HG03175 (cell line): ENCODE measurements at regions not wholly inside any gene's neighbourhood (a gene's known extent, or its start where the extent isn't known, plus 50 kb on each side); places are given as distances from the start of the nearest gene placed in this dataset.

Source experiments
- ATAC-seq: cut with Tn5 transposase; IDR thresholded peaks from one replicate; pipeline ENCODE4 v1.9.1; 2021; ENCODE audit warnings: mild to moderate bottlenecking, moderate library complexity; ENCODE audit not compliant: unreplicated experiment

DNA sequence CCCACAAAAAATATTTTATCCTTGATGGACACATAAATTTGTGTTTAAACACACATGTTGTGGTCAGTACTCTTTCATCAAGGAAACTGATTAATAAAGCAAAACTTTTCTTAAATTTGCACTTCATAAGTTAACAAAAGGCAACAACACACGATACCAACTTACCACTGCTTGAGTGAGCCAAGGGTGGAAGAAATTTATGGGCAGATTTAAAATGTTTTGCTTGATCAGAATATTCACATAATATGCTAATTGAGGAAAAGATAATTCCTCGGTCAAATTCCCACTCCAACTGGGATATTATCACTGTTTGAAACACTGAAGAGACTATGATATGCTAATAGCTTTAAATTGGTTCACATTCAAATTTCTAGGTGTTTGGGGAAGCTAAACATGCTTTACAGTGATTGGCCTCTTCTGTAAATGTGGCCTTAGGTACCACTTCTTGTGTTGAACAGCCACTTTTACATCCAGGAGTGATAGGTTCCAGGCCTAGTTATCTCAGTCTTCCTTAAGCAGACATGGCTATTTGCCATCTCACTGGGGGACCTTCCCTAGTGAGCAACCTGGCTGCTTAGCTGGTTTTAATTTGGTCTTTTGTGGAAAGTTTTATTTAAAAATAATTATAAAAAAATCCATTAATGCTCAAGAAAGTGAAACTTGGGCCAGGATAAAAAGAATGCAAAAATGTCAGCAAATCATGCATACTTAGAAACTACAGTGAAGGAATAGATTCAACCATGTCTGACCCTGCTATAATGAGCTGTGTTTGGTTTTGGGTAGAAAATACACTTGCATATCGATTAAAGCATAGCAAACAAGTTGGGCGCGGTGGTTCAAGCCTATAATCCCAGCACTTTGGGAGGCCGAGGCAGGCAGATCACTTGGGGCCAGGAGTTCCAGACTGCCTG, 221.2 kb upstream of the MAP3K7 start:
- no peak for ATAC-seq

DNA sequence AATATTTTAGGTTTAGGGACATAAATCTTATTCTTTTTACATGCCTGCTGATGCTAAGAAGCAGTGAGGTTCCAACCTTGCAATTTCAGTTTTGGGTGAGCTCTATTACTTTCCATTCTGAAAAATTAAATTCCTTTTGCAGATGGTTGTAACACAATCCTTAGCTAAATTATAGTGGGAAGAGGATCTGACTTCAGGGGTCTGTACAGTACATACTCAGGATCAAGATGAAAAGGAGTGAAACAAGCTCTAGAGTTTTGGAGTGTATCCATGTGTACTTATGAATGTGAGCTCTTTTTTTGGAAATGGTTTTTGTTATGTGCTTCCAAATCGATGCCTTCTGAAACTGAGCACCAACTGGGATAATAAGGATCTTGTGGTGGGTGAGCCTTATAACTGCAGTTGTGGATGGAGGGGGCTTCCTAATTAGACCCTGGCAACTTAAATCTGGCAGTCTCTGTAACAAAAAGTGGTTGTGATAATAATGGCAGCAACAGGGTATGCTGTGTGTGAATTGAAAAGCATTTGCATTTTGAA, 218.8 kb upstream of the MAP3K7 start:
- no peak for ATAC-seq

DNA sequence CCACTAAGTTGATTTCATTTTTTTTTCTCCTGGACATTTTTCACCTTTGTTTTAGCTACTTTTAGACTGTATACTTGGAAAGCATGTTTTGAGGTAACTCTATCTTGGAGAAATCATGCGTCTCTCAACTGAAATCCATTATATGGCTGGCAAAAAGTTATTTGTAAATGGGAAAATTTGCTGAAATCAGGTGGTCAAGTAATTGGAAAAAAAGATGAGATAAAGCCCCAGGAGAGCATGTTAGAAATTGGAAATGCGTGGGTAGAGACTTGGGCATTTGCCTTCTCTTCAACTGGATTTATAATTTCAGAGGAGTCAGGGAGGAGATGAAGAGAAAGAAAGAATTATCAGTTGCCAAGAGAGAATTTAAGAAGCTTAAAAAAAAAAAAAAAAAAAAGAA, 217.1 kb upstream of the MAP3K7 start:
- no peak for ATAC-seq

DNA sequence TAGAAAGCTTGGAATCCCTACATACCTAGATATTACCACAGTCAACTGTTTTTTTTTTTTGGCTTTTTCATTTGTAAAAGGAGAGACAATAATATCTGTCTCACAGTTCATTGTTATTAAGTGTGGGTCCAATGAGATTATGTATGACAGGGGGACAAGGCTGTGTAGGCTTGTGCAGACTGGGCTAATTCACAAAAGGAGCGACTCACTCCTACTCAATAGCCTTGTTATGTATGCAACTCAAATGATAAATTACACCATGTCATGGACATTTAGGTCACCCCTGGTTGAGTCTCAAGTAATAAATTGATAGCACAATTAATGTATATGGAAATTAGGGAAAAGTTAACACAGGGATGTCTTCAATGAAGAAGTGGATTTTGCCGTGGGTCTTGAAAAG, 208.2 kb upstream of the MAP3K7 start:
- ATAC-seq = no peak

DNA sequence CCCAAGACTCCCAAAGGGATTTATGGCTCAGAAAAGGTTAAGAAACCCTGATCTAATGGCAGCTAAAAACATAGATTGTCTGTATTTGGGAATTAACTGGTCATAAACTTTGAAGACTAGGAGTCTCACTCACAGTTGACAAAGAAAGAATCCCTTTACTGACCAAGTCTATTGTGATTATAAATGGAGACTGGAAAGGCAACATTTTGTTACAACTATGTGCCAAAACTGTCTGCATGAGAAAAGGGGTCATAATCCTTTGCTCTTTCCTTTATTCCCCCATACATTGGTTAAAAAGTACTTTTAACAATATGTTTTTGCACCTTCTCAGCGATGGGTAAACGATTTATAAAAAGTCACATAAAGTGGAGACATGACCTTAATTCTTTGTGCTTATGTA, 206.9 kb upstream of the MAP3K7 start:
- ATAC-seq = no peak

DNA sequence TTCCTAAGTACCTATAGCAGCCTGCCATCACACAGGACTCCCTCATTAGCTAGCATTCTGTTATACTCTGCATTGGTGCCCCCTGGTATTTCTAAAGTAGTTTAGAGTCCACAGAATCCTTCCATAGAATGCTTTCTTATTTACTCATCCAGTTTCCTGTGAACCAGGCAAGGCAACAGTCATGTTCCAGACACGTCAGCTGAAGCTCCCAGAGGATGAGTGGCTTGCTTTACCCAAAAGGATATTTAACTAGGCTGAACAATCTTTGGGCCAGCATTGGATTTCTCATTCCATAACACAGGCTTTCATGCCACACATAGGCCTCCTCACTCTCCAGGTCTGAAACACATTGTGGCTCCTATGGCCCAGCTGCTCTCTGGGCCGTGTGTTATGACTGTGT, 203.8 kb upstream of the MAP3K7 start:
- no peak for ATAC-seq

DNA sequence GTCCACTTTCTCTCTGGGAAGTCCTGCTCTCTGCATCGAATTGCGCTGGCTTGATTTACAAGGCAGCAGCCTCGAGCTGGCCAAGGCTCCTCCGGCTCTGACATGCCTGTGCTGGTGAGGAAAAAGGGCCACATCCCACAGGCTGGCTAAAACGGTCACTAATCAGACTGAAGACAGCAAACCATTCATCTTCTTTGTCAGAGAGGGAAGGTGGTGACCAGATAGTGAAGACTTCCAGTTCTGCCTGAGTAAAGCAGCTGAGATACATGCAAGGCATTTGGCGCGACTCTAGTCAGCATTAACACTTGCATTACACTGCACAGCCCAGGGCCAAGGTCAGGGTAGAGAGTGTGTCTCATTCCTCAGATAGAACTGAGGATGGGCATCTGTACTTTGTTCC, 203.2 kb upstream of the MAP3K7 start:
- ATAC-seq = no peak

DNA sequence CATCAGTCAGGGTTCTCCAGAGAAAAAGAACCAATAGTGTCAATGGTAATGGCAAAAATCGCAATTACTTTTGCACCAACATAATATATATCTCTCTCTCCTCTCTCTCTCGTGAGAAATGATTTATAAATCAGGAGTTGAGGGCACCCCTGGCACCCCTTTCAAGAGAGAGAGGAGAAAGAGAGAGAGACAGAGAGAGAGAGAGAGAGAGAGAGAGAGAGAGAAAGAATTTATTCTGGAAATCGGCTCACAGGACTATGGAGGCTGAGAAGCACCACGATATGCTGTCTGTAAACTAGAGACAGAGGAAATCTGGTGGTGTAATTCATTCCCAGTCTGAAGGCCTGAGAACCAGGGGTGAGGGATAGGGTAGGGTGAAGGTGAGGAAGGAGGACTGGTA, 201.9 kb upstream of the MAP3K7 start:
- no peak for ATAC-seq

DNA sequence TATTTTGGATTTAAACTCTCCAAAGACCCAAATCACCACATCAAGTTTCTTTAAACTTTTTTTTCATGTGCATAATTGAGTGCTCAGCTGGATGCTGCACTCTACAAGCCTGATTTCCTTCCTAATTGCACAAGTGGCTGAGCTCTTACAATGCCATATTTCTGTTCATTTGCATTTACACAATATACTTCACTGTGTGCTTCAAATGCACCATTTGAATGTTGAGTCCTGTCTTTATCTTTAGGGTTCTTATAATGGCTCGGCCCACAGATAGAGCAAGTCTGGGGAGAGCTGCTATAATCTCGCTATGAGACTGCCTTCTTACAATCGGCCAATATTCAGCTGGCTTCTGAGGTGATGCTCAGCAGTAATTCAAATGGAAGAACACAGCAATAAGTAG, 200.6 kb upstream of the MAP3K7 start:
- ATAC-seq = no peak

DNA sequence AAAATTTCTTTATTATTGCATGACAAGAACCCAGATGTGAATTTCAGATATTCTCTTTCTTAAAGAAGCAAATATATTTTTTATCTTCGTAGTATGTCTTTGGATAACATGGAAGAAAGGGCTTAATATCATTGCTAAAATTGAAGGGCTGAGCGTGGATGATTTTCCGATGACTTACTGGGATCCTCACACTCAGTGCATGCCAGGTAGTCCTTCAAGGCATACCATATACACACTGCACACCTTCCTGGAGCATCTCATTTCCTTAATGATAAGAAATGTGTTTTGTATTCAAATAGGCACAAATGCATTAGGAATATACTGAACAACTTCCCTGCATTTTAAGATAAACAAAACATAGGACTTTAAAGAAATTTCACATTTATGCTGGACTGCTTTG, 193.9 kb upstream of the MAP3K7 start:
- ATAC-seq = no peak

DNA sequence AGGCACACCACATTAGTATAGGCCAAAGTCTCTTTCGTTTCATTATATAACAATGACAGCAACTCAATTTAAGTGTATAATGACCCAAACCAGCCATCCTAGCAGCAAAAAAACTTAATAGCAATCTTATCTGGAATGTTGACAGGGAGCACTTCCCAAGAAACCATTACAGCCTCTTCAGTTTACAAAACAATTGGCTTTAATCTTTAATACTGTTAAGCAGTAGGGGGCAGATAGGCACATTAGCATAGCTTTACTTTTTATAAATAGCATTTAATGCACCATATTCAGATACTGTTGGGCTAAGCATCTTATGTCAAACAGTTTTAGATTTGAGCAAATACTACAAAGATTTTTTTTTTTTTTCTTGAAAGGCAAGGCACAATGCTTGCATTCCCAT, 193.3 kb upstream of the MAP3K7 start:
- ATAC-seq = no peak

DNA sequence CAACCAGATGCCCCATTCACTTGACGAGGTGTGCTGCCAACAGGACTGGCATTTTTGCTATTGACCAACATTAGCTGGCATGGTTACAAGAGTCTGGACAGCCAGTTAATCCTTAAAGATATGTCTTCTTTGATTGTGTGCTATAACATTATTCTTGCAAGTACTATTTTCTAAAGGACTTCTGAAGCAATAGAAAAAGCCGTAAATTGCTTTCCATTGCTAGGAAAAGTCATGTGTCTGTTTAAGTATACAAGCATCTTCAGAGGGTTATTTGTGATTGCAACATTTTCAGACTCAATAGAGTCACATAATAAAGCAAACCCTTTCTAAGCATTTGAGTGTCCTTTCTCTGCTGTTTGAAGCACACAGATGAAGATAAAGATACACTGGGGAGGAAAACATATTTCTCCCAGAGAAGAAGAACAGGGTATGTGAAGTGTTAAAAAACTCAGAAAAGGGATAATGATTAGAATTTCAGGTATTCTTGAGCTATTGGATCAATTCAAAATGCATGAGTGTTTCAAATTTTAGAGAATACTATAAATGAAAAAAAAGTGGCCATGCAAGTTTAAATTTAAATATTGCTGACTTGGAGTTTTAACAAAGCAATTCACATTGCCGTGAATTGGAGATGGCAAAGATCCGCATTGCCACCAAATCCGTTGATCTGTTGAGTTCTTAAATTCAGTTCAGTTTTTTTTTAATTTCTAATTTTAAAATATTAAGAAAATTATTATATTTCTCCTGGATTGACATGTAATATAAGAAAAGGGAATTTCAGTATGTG, 191.7 kb upstream of the MAP3K7 start:
- no peak for ATAC-seq

DNA sequence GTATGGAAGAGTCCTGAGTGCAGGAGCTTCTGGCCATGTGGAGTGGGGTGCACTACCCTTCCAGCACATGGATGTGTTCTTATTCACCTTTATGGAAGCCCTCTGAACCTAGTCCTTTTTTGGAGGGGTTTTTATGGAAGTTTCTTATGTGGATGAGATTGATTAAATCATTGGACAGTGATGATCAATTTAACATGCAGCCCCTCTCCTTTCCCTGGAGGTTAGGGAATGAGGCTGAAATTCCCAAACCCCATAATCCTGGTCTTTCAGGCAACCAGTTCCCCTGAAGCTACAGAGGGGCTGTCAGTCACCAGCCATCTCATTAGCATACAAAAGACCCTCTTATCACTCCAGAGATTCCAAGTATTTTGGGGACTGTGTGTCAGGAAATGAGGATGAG, 183.9 kb upstream of the MAP3K7 start:
- ATAC-seq = no peak

DNA sequence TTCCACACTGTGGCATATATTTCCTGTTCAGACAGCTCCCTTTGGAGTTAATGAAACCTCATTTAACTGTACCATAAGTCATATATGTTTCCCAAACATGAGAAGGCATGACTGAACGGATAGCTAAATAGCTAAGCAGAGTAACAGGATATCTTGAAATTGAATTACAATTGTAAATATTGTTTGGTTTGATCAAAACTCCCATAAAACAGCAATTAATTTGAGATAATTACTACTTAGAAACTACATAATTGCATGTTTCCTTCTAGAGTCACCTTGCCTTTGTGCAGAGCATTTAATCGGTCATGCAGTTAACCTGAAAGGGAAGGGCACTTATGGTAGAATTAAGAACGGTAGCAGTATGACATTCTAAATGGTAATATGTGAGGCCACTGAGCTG, 179.0 kb upstream of the MAP3K7 start:
- ATAC-seq = no peak

DNA sequence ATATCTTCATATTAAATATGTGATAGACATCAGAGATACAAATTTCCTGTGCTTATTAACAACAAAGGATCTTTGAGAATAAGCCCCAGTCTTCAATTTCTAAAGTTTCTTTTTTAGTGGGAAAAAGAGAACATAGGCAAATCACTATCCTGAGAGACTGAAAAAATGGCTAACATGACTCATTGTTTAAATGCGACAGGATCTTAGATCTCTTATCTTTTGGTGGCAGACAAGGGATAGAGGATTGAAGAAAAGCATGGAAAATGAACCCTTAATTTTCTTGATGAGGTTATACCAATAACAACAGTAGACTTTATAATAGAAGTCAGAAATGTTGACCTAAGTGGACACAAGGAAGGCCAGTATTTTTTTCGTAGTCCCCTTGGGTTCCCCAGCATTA, 178.6 kb upstream of the MAP3K7 start:
- no peak for ATAC-seq

DNA sequence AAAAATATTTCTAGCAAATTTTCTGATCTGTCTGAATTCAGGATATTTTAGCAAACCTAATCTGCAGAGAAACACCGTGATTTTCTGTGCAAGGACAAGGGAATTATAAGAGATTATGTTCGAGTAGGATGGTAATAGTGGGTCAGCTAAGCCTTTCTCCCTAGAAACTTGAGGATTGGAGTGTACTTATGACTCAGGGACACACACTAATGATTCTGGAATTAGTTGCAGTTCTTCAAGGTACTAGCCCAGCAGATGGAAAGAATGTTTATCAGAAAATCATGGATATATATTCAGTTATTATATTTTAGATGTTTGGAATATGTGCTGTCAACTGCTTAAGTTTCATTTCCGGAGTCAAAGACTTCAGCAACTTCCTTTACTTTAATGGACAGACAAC, 177.1 kb upstream of the MAP3K7 start:
- ATAC-seq = no peak

DNA sequence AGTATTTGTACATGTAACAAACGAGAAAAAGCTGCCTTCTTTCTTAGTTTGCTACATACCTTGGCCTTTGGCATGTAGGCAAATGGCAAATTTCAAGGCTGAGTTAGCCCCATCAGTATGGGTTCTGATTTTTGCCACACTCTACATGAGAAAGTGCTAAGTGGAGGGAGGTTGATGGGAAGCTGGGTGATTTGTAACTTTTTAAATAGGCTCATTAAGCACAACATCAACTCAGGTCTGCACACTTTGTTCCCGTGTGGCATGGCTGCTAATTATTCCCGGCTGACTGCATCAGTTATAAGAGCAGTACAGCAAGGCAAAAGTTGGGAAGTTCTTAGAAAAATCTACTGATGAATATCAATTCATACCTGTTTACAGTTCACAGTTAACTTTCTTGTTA, 172.8 kb upstream of the MAP3K7 start:
- ATAC-seq = no peak

DNA sequence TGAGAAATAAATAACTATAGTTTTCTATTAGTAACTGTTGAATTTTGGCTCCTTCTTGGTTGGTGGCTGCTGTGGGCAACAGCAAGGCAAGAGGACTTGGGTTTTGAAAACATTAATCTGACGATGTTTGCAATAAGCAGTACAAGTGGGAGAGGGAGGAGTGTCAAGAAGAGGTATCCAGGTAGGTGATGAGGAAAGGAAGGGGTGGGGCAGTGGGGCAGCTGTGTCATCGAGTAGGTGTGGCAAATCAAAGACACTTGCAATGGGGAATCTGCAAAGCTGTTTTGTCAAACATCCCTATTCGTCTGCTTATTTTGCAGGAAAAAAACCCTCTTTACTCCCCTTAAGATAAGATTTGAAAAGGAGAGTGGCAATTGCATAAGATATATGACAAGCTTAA, 171.9 kb upstream of the MAP3K7 start:
- no peak for ATAC-seq

DNA sequence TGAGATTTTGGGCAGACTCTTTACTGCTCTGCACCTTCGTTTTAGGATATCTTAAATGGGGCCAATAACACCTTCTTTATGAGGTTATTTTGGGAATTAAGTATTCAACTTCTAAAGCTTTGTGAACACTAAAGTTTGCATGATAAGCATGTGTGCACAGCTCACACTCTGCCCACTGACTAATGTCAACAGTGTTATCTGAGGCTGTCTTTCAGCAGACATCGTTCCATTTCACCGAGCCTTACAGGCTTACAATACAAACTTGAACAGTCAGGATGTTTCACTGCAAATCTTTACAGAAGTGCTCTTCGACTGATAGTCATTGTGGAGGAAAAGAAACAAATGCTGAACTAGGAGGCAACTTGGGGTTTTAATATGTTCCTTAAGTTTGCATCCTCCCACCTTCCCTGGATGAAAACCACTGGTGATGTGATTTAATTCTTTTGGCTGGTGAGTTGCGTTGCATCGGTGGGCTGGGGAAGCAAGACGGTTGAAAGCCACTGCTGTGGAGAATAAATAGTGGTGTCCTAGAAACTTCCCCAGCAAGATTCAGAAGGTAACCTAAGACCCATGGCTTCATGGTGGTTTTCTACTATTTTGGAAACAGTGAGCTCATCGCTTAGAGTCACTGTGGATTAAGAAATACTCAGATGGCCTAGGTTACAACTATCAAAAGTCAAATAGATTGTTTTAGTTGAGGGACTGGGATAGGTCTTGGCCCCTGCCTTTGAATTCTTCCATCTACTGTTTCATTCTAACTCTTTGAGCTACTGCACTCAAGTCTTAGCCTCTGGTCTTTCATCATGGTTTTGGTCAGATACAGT, 167.2 kb upstream of the MAP3K7 start:
- ATAC-seq = no peak

DNA sequence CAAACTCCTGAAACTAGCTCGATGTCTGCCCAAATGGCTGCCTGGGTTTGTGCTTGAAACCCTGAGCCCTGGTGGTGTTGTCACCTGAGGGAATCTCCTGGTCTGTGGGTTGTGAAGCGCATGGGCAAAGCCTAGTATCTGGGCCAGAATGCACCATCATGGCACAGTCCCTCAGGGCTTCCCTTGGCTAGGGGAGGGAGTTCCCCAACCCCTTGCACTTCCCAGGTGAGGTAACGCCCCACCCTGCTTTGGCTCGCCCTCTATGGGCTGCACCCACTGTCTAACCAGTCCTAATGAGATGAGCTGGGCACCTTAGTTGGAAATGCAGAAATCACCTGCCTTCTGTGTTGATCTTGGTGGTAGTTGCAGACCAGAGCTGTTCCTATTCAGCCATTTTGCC, 152.9 kb upstream of the MAP3K7 start:
- ATAC-seq = no peak

DNA sequence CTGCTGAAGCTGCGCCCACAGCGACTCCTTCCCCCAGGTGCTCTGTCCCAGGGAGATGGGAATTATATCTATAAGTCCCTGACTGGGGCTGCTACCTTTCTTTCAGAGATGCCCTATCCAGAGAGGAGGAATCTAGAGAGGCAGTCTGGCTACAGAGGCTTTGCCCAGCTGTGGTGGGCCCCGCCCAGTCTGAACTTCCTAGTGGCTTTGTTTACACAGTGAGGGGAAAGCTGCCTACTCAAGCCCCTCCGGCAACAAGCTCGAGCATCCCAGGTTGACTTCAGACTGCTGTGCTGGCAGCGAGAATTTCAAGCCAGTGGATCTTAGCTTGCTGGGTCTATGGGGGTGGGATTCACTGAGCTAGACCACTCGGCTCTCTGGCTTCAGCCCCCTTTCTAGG, 152.5 kb upstream of the MAP3K7 start:
- no peak for ATAC-seq
